Endothelial cell of umbilical vein (primary cell): ENCODE measurements at regions not wholly inside any gene's neighbourhood (a gene's known extent, or its start where the extent isn't known, plus 50 kb on each side); places are given as distances from the start of the nearest gene placed in this dataset.

ENCODE experiments used
- EZH2 ChIP-seq: IDR thresholded peaks from 2 replicates; pipeline ENCODE4 v1.6.1; 2012; ENCODE audit warnings: borderline replicate concordance, low read depth, mild to moderate bottlenecking, moderate library complexity, low read length, inconsistent platforms; ENCODE audit not compliant: severe bottlenecking
- JUN ChIP-seq: IDR thresholded peaks from 2 replicates; pipeline ENCODE4 v1.6.1; 2011; ENCODE audit warnings: borderline replicate concordance, low read depth; ENCODE audit not compliant: insufficient read length, insufficient read depth
- TF ChIP-seq, protein P1 (sequence below), 2 donors: IDR thresholded peaks; 1 replicate in 1 of 2; 2 replicates in 1 of 2; pipeline ENCODE4 v1.5.1; 2011; ENCODE audit warnings: low read length in 2 of 2, mild to moderate bottlenecking in 2 of 2, moderate library complexity in 2 of 2, control low read depth in 1 of 2, inconsistent platforms in 1 of 2, low read depth in 1 of 2; ENCODE audit not compliant: insufficient read depth in 1 of 2; ENCODE audit errors: extremely low read depth in 1 of 2

GRCh38 chr2:220036431-220036830, 409.0 kb downstream of the SLC4A3 start:
- TF ChIP-seq, protein P1, sequence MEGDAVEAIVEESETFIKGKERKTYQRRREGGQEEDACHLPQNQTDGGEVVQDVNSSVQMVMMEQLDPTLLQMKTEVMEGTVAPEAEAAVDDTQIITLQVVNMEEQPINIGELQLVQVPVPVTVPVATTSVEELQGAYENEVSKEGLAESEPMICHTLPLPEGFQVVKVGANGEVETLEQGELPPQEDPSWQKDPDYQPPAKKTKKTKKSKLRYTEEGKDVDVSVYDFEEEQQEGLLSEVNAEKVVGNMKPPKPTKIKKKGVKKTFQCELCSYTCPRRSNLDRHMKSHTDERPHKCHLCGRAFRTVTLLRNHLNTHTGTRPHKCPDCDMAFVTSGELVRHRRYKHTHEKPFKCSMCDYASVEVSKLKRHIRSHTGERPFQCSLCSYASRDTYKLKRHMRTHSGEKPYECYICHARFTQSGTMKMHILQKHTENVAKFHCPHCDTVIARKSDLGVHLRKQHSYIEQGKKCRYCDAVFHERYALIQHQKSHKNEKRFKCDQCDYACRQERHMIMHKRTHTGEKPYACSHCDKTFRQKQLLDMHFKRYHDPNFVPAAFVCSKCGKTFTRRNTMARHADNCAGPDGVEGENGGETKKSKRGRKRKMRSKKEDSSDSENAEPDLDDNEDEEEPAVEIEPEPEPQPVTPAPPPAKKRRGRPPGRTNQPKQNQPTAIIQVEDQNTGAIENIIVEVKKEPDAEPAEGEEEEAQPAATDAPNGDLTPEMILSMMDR (IDR thresholded peaks at IDR 0.05; ENCODE audit: extremely low read depth in 1 of 2, insufficient read depth in 1 of 2, low read depth in 1 of 2, low read length in 2 of 2), result no peak
- no peak for TF ChIP-seq JUN
- TF ChIP-seq EZH2, result no peak
